ENCODE measurements at regions not wholly inside any gene's neighbourhood (a gene's known extent, or its start where the extent isn't known, plus 50 kb on each side); places are given as distances from the start of the nearest gene placed in this dataset.

- CTCF ChIA-PET = no interaction called here
- Mint-ChIP-seq H3K36me3 (ENCODE audit: insufficient read depth, unreplicated experiment) (no peaks in the 10 kb centered on the region), H3K27ac (ENCODE audit: low read depth, unreplicated experiment) (no peak overlapping the region), H3K4me1 (ENCODE audit: insufficient read depth, unreplicated experiment) (no peaks in the 10 kb centered on the region), H3K4me3 (ENCODE audit: unreplicated experiment) (no peak overlapping the region), H3K27me3 (ENCODE audit: insufficient read depth, unreplicated experiment) (no peaks in the 10 kb centered on the region), H3K9me3 (ENCODE audit: unreplicated experiment) (no peaks in the 10 kb centered on the region)
- DNase-seq (ENCODE audit: unreplicated experiment) = no peak
- intact Hi-C loops (cut with micrococcal nuclease) = no loop called here
- BruUV-seq (replicated peaks) = no TSS peak
- TF ChIP-seq, protein P1, sequence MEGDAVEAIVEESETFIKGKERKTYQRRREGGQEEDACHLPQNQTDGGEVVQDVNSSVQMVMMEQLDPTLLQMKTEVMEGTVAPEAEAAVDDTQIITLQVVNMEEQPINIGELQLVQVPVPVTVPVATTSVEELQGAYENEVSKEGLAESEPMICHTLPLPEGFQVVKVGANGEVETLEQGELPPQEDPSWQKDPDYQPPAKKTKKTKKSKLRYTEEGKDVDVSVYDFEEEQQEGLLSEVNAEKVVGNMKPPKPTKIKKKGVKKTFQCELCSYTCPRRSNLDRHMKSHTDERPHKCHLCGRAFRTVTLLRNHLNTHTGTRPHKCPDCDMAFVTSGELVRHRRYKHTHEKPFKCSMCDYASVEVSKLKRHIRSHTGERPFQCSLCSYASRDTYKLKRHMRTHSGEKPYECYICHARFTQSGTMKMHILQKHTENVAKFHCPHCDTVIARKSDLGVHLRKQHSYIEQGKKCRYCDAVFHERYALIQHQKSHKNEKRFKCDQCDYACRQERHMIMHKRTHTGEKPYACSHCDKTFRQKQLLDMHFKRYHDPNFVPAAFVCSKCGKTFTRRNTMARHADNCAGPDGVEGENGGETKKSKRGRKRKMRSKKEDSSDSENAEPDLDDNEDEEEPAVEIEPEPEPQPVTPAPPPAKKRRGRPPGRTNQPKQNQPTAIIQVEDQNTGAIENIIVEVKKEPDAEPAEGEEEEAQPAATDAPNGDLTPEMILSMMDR (IDR thresholded peaks at IDR 0.05; ENCODE audit: unreplicated experiment) = no peak
- POLR2A ChIA-PET = no interaction called here
Measured at GRCh38 chr4:160810424-160810823, 1353.4 kb downstream of the FSTL5 start.

GRCh38 chr4:160810941-160811340, 1352.9 kb downstream of the FSTL5 start:
- Mint-ChIP-seq H3K4me3 (ENCODE audit: unreplicated experiment) (no peak overlapping the region), H3K27me3 (ENCODE audit: insufficient read depth, unreplicated experiment) (no peaks in the 10 kb centered on the region), H3K4me1 (ENCODE audit: insufficient read depth, unreplicated experiment) (no peaks in the 10 kb centered on the region), H3K27ac (ENCODE audit: low read depth, unreplicated experiment) (no peak overlapping the region), H3K9me3 (ENCODE audit: unreplicated experiment) (no peaks in the 10 kb centered on the region), H3K36me3 (ENCODE audit: insufficient read depth, unreplicated experiment) (no peaks in the 10 kb centered on the region)
- ChIA-PET POLR2A (no interaction called here), CTCF (no interaction called here)
- TF ChIP-seq, protein P1 (IDR thresholded peaks at IDR 0.05; ENCODE audit: unreplicated experiment) = no peak
- BruUV-seq (replicated peaks) = no TSS peak
- no peak for DNase-seq (ENCODE audit: unreplicated experiment)
- intact Hi-C loops (cut with micrococcal nuclease) = no loop called here

GRCh38 chr4:160811956-160812355, 1351.8 kb downstream of the FSTL5 start:
- ChIA-PET POLR2A (no interaction called here), CTCF (no interaction called here)
- Mint-ChIP-seq H3K36me3 (ENCODE audit: insufficient read depth, unreplicated experiment) (no peaks in the 10 kb centered on the region), H3K27ac (ENCODE audit: low read depth, unreplicated experiment) (no peak overlapping the region), H3K4me3 (ENCODE audit: unreplicated experiment) (no peak overlapping the region), H3K9me3 (ENCODE audit: unreplicated experiment) (no peaks in the 10 kb centered on the region), H3K4me1 (ENCODE audit: insufficient read depth, unreplicated experiment) (no peaks in the 10 kb centered on the region), H3K27me3 (ENCODE audit: insufficient read depth, unreplicated experiment) (no peaks in the 10 kb centered on the region)
- no peak for DNase-seq (ENCODE audit: unreplicated experiment)
- BruUV-seq (replicated peaks) = no TSS peak
- TF ChIP-seq, protein P1 (IDR thresholded peaks at IDR 0.05; ENCODE audit: unreplicated experiment) = no peak
- intact Hi-C loops (cut with micrococcal nuclease) = no loop called here

- no TSS peak for BruUV-seq (replicated peaks)
- POLR2A ChIA-PET = no interaction called here
- no peaks in the 10 kb centered on the region for H3K9me3 Mint-ChIP-seq (ENCODE audit: unreplicated experiment)
- no peaks in the 10 kb centered on the region for H3K36me3 Mint-ChIP-seq (ENCODE audit: insufficient read depth, unreplicated experiment)
- intact Hi-C loops (cut with micrococcal nuclease) = no loop called here
- CTCF ChIA-PET = interaction anchor here (0.5 to 0.7 kb wide), 2 partner anchors 86 to 1093 kb away, joined by 3 to 4 read pairs; no protein-coding TSS in a partner anchor
- no peaks in the 10 kb centered on the region for H3K4me1 Mint-ChIP-seq (ENCODE audit: insufficient read depth, unreplicated experiment)
- DNase-seq (ENCODE audit: unreplicated experiment) = no peak
- no peak overlapping the region for H3K27ac Mint-ChIP-seq (ENCODE audit: low read depth, unreplicated experiment)
- TF ChIP-seq, protein P1 (IDR thresholded peaks at IDR 0.05; ENCODE audit: unreplicated experiment) = no peak
- no peaks in the 10 kb centered on the region for H3K27me3 Mint-ChIP-seq (ENCODE audit: insufficient read depth, unreplicated experiment)
- H3K4me3 Mint-ChIP-seq (ENCODE audit: unreplicated experiment) = no peak overlapping the region
Measured at GRCh38 chr4:160814726-160815125, 1349.1 kb downstream of the FSTL5 start.
